ENCODE measurements at regions not wholly inside any gene's neighbourhood (a gene's known extent, or its start where the extent isn't known, plus 50 kb on each side); places are given as distances from the start of the nearest gene placed in this dataset.

- H3K4me3 ChIP-seq, result no peak overlapping the region
- H3K27me3 ChIP-seq (replicated peaks; ENCODE audit: insufficient read depth), result no peaks in the 10 kb centered on the region
- H3K9me3 ChIP-seq, result no peaks in the 10 kb centered on the region
- DNase-seq (ENCODE audit: low spot score) (no peak), ATAC-seq (ENCODE audit: insufficient number of reproducible peaks, low FRiP score, low read depth) (no peak)
- no peak for TF ChIP-seq CTCF (IDR thresholded peaks at IDR 0.05)
- no peaks in the 10 kb centered on the region for H3K36me3 ChIP-seq
- peaks cover 3 to 4% of the 10 kb centered on the region in 2 donors for H3K4me1 ChIP-seq (ENCODE audit: control insufficient read depth in 1 of 2, low read depth in 2 of 2)
- no peak overlapping the region for H3K27ac ChIP-seq
Measured at GRCh38 chr20:6651561-6651960, 115.9 kb upstream of the BMP2 start.

- H3K36me3 ChIP-seq, result no peaks in the 10 kb centered on the region
- peaks cover 8 to 9% of the 10 kb centered on the region in 2 donors for H3K4me1 ChIP-seq (ENCODE audit: control insufficient read depth in 1 of 2, low read depth in 2 of 2)
- no peak overlapping the region for H3K27ac ChIP-seq
- no peak for TF ChIP-seq CTCF (IDR thresholded peaks at IDR 0.05)
- H3K9me3 ChIP-seq, result no peaks in the 10 kb centered on the region
- no peak for DNase-seq (ENCODE audit: low spot score)
- no peak for ATAC-seq (ENCODE audit: insufficient number of reproducible peaks, low FRiP score, low read depth)
- no peaks in the 10 kb centered on the region for H3K27me3 ChIP-seq (replicated peaks; ENCODE audit: insufficient read depth)
- no peak overlapping the region for H3K4me3 ChIP-seq
Measured at GRCh38 chr20:6651016-6651415, 116.5 kb upstream of the BMP2 start.

GRCh38 chr20:6646021-6646636, 121.4 kb upstream of the BMP2 start:
- no peaks in the 10 kb centered on the region for H3K9me3 ChIP-seq
- H3K36me3 ChIP-seq, result no peaks in the 10 kb centered on the region
- TF ChIP-seq CTCF (IDR thresholded peaks at IDR 0.05), result no peak
- no peak overlapping the region for H3K27ac ChIP-seq
- no peaks in the 10 kb centered on the region for H3K27me3 ChIP-seq (replicated peaks; ENCODE audit: insufficient read depth)
- H3K4me3 ChIP-seq, result no peak overlapping the region
- no peak for ATAC-seq (ENCODE audit: insufficient number of reproducible peaks, low FRiP score, low read depth)
- no peak for DNase-seq (ENCODE audit: low spot score)
- H3K4me1 ChIP-seq (ENCODE audit: control insufficient read depth in 1 of 2, low read depth in 2 of 2), result peaks cover 6 to 10% of the 10 kb centered on the region in 2 donors

GRCh38 chr20:6644813-6645628, 122.5 kb upstream of the BMP2 start:
- DNase-seq (ENCODE audit: low spot score) (no peak), ATAC-seq (ENCODE audit: insufficient number of reproducible peaks, low FRiP score, low read depth) (no peak)
- no peak overlapping the region for H3K4me3 ChIP-seq
- H3K36me3 ChIP-seq, result no peaks in the 10 kb centered on the region
- no peaks in the 10 kb centered on the region for H3K9me3 ChIP-seq
- TF ChIP-seq CTCF (IDR thresholded peaks at IDR 0.05), result no peak
- no peaks in the 10 kb centered on the region for H3K27me3 ChIP-seq (replicated peaks; ENCODE audit: insufficient read depth)
- H3K27ac ChIP-seq, result no peak overlapping the region
- H3K4me1 ChIP-seq (ENCODE audit: control insufficient read depth in 1 of 2, low read depth in 2 of 2), result peaks cover 6 to 10% of the 10 kb centered on the region in 2 donors

- Histone ChIP-seq H3K27ac (no peak overlapping the region), H3K4me1 (ENCODE audit: control insufficient read depth in 1 of 2, low read depth in 2 of 2) (peaks cover under 1 to 9% of the 10 kb centered on the region in 2 donors), H3K4me3 (no peak overlapping the region), H3K36me3 (no peaks in the 10 kb centered on the region), H3K9me3 (no peaks in the 10 kb centered on the region), H3K27me3 (replicated peaks; ENCODE audit: insufficient read depth) (no peaks in the 10 kb centered on the region)
- no peak for TF ChIP-seq CTCF (IDR thresholded peaks at IDR 0.05)
- DNase-seq (ENCODE audit: low spot score) (no peak), ATAC-seq (ENCODE audit: insufficient number of reproducible peaks, low FRiP score, low read depth) (no peak)
Measured at GRCh38 chr20:6641012-6641411, 126.5 kb upstream of the BMP2 start.
